CD14-positive monocyte (primary cell): ENCODE measurements at regions not wholly inside any gene's neighbourhood (a gene's known extent, or its start where the extent isn't known, plus 50 kb on each side); places are given as distances from the start of the nearest gene placed in this dataset.

Experiments used
- DNase-seq, 3 donors: peaks; one replicate each; pipeline ENCODE4 v3.0.0-alpha.2; 2011 to 2022
- H2AFZ ChIP-seq: 2 replicates; pipeline ENCODE4 v1.6.0; 2012; ENCODE audit warnings: mild to moderate bottlenecking, low read depth, low read length, inconsistent platforms; ENCODE audit not compliant: insufficient read depth, poor library complexity, severe bottlenecking
- H3K27ac ChIP-seq, 2 donors: 1 replicate in 1 of 2; 2 replicates in 1 of 2; pipeline ENCODE4 v1.5.1; 2012 to 2013; ENCODE audit warnings: low read length in 2 of 2, control low read depth in 1 of 2, inconsistent platforms in 1 of 2, low read depth in 1 of 2, mild to moderate bottlenecking in 1 of 2
- H3K27me3 ChIP-seq, 2 donors: one replicate each; pipeline versions ENCODE4 v1.6.0 to v1.6.1; 2011 to 2013; ENCODE audit warnings: low read length in 2 of 2; ENCODE audit not compliant: control insufficient read depth in 2 of 2, insufficient read depth in 2 of 2
- H3K36me3 ChIP-seq, 2 donors: replicated peaks in 1 of 2; 1 replicate in 1 of 2; 2 replicates in 1 of 2; pipeline versions ENCODE4 v1.5.1 to v1.6.1; 2012 to 2013; ENCODE audit warnings: low read length in 2 of 2, control low read depth in 1 of 2, inconsistent platforms in 1 of 2, mild to moderate bottlenecking in 1 of 2; ENCODE audit not compliant: insufficient read depth in 2 of 2, control insufficient read depth in 1 of 2
- H3K4me1 ChIP-seq, 2 donors: 1 replicate in 1 of 2; 2 replicates in 1 of 2; pipeline versions ENCODE4 v1.5.1 to v1.6.1; 2012 to 2013; ENCODE audit warnings: low read length in 2 of 2, control low read depth in 1 of 2, inconsistent platforms in 1 of 2, mild to moderate bottlenecking in 1 of 2, moderate library complexity in 1 of 2; ENCODE audit not compliant: insufficient read depth in 2 of 2, control insufficient read depth in 1 of 2
- H3K4me2 ChIP-seq: replicated peaks from 2 replicates; pipeline ENCODE3; 2012; ENCODE audit warnings: low read length, moderate library complexity, mild to moderate bottlenecking; ENCODE audit not compliant: poor library complexity, severe bottlenecking; ENCODE audit errors: extremely low read depth
- H3K4me3 ChIP-seq, 3 experiments: fragments of 200-600 bp in 1 of 3; sonication (generic) in 1 of 3; replicated peaks in 1 of 3; 1 replicate in 2 of 3; 2 replicates in 1 of 3; pipeline ENCODE4 v1.5.1; 2011 to 2013; ENCODE audit warnings: low read length in 3 of 3, mild to moderate bottlenecking in 3 of 3, control low read depth in 2 of 3, low read depth in 2 of 3, inconsistent platforms in 1 of 3, moderate library complexity in 1 of 3
- H3K79me2 ChIP-seq: 2 replicates; pipeline ENCODE4 v1.6.0; 2012; ENCODE audit warnings: mild to moderate bottlenecking, control low read depth, inconsistent platforms, low read length, moderate library complexity; ENCODE audit not compliant: insufficient read depth
- H3K9ac ChIP-seq: 2 replicates; pipeline ENCODE4 v1.6.0; 2017; ENCODE audit warnings: low read length, mild to moderate bottlenecking; ENCODE audit not compliant: insufficient read depth, poor library complexity, severe bottlenecking
- H3K9me3 ChIP-seq, 2 donors: replicated peaks in 1 of 2; 1 replicate in 1 of 2; 2 replicates in 1 of 2; pipeline versions ENCODE4 v1.5.1 to v1.6.1; 2012 to 2013; ENCODE audit warnings: low read length in 2 of 2, control low read depth in 1 of 2; ENCODE audit not compliant: control insufficient read depth in 1 of 2, insufficient read depth in 1 of 2
- H4K20me1 ChIP-seq: 2 replicates; pipeline ENCODE4 v1.6.0; 2012; ENCODE audit warnings: mild to moderate bottlenecking, low read length, control low read depth, moderate library complexity; ENCODE audit not compliant: insufficient read depth
- H3K27ac Mint-ChIP-seq, 7 donors: one replicate each; pipeline ENCODE4 v1.8.0; 2020; ENCODE audit warnings: mild to moderate bottlenecking in 7 of 7, mixed read lengths in 7 of 7, moderate library complexity in 6 of 7, inconsistent platforms in 2 of 7
- H3K27me3 Mint-ChIP-seq, 3 donors: one replicate each; pipeline ENCODE4 v1.8.0; 2021 to 2022; ENCODE audit warnings: low read depth in 3 of 3, mild to moderate bottlenecking in 3 of 3, mixed read lengths in 3 of 3, moderate library complexity in 3 of 3, inconsistent platforms in 1 of 3
- H3K36me3 Mint-ChIP-seq, 2 donors: one replicate each; pipeline ENCODE4 v1.8.0; 2020; ENCODE audit warnings: mixed read lengths in 2 of 2, inconsistent platforms in 1 of 2, mild to moderate bottlenecking in 1 of 2
- H3K4me1 Mint-ChIP-seq: one replicate; pipeline ENCODE4 v1.8.0; 2020; ENCODE audit warnings: mild to moderate bottlenecking, mixed read lengths
- H3K4me3 Mint-ChIP-seq, 2 donors: one replicate each; pipeline ENCODE4 v1.8.0; 2020; ENCODE audit warnings: mild to moderate bottlenecking in 2 of 2, mixed read lengths in 2 of 2, moderate library complexity in 1 of 2
- H3K9me3 Mint-ChIP-seq, 7 donors: one replicate each; pipeline ENCODE4 v1.8.0; 2020 to 2022; ENCODE audit warnings: mixed read lengths in 7 of 7, mild to moderate bottlenecking in 6 of 7, moderate library complexity in 6 of 7, inconsistent platforms in 2 of 7
- CTCF ChIP-seq: fragments of 200-600 bp; IDR thresholded peaks from one replicate; pipeline ENCODE4 v1.8.0; 2022; ENCODE audit warnings: antibody characterized with exemption, mild to moderate bottlenecking
- WGBS: methylation state at CpG from one replicate; pipeline ENCODE4 v1.1.5; 2013; ENCODE audit warnings: missing lambda C conversion rate; ENCODE audit not compliant: insufficient coverage; 5-methylcytosine and 5-hydroxymethylcytosine counted together
- intact Hi-C, 2 donors: fragments of 100-400 bp; cut with micrococcal nuclease; formaldehyde crosslinking; loops; one replicate each; pipeline versions ENCODE4 v1.15.0 to v1.15.1; 2023

GRCh38 chr5:88664645-88665044 is 218.3 kb downstream of the MEF2C start:
- H3K4me1 ChIP-seq, result peaks cover 13 to 21% of the 10 kb centered on the region in 2 donors
- peaks cover 0 to 57% of the 10 kb centered on the region in 2 donors for H3K9me3 ChIP-seq
- DNase-seq, result no peak
- Mint-ChIP-seq H3K36me3 (peaks cover 4 to 27% of the 10 kb centered on the region in 2 donors), H3K9me3 (peaks cover 0 to 32% (median 15%) of the 10 kb centered on the region in 7 donors), H3K4me1 (peaks cover 38% of the 10 kb centered on the region), H3K4me3 (peak overlapping the region in 1 of 2 donors; percentile 97), H3K27me3 (peaks cover 91 to 95% (median 94%) of the 10 kb centered on the region in 3 donors), H3K27ac (no peak overlapping the region)
- H3K27me3 ChIP-seq, result peaks cover 98 to 100% of the 10 kb centered on the region in 2 donors
- no peaks in the 10 kb centered on the region for H3K36me3 ChIP-seq
- no CpG with 5 or more reads among the region's 2 CpGs for WGBS
- intact Hi-C loops, result no loop called here
- H3K4me3 ChIP-seq, result no peak overlapping the region
- no peak overlapping the region for H3K27ac ChIP-seq
- no peak for TF ChIP-seq CTCF
- H3K9ac ChIP-seq, result no peak overlapping the region
- H2AFZ ChIP-seq, result no peak overlapping the region
- no peak overlapping the region for H3K4me2 ChIP-seq
- H4K20me1 ChIP-seq, result no peaks in the 10 kb centered on the region
- no peaks in the 10 kb centered on the region for H3K79me2 ChIP-seq

GRCh38 chr5:88663793-88664216 is 219.2 kb downstream of the MEF2C start:
- TF ChIP-seq CTCF, result no peak
- Mint-ChIP-seq H3K4me3 (peak overlapping the region in 1 of 2 donors; percentile 68), H3K36me3 (peaks cover 4 to 27% of the 10 kb centered on the region in 2 donors), H3K9me3 (peaks cover 0 to 33% (median 16%) of the 10 kb centered on the region in 7 donors), H3K4me1 (peaks cover 40% of the 10 kb centered on the region), H3K27me3 (peaks cover 90 to 95% (median 95%) of the 10 kb centered on the region in 3 donors), H3K27ac (no peak overlapping the region)
- H3K9ac ChIP-seq, result no peak overlapping the region
- peaks cover 15 to 23% of the 10 kb centered on the region in 2 donors for H3K4me1 ChIP-seq
- no peak overlapping the region for H3K4me3 ChIP-seq
- intact Hi-C loops, result no loop called here
- no peak overlapping the region for H2AFZ ChIP-seq
- H3K27me3 ChIP-seq, result peaks cover 99 to 100% of the 10 kb centered on the region in 2 donors
- no peak overlapping the region for H3K4me2 ChIP-seq
- no CpG with 5 or more reads among the region's 7 CpGs for WGBS
- DNase-seq, result no peak
- H3K9me3 ChIP-seq, result peaks cover 0 to 58% of the 10 kb centered on the region in 2 donors
- H3K27ac ChIP-seq, result no peak overlapping the region
- no peaks in the 10 kb centered on the region for H3K79me2 ChIP-seq
- no peaks in the 10 kb centered on the region for H3K36me3 ChIP-seq
- no peaks in the 10 kb centered on the region for H4K20me1 ChIP-seq
